Progenitor cell of endocrine pancreas (in vitro differentiated cells): ENCODE measurements at regions not wholly inside any gene's neighbourhood (a gene's known extent, or its start where the extent isn't known, plus 50 kb on each side); places are given as distances from the start of the nearest gene placed in this dataset.

Source experiments
- DNase-seq: peaks from one replicate; pipeline ENCODE4 v3.0.0; 2021; ENCODE audit warnings: low spot score; ENCODE audit not compliant: unreplicated experiment
- H3K27ac Mint-ChIP-seq: 2 replicates; pipeline ENCODE4 v1.8.0; 2021; ENCODE audit warnings: mild to moderate bottlenecking, moderate library complexity, mixed read lengths
- H3K27me3 Mint-ChIP-seq: 2 replicates; pipeline ENCODE4 v1.8.0; 2021; ENCODE audit warnings: mixed read lengths
- H3K36me3 Mint-ChIP-seq: 2 replicates; pipeline ENCODE4 v1.8.0; 2022; ENCODE audit warnings: mixed read lengths; ENCODE audit not compliant: insufficient read depth
- H3K4me1 Mint-ChIP-seq: 2 replicates; pipeline ENCODE4 v1.8.0; 2021; ENCODE audit warnings: low read depth, mixed read lengths
- H3K4me3 Mint-ChIP-seq: 2 replicates; pipeline ENCODE4 v1.8.0; 2021; ENCODE audit warnings: low read depth, mild to moderate bottlenecking, moderate library complexity, mixed read lengths
- H3K9me3 Mint-ChIP-seq: 2 replicates; pipeline ENCODE4 v1.8.0; 2021; ENCODE audit warnings: low read depth, mixed read lengths
- TF ChIP-seq, protein P1 (sequence below): fragments of 200-600 bp; sonication (generic); IDR thresholded peaks from one replicate; pipeline ENCODE4 v1.5.0; 2021; ENCODE audit warnings: antibody characterized with exemption, mild to moderate bottlenecking; ENCODE audit not compliant: unreplicated experiment

DNA sequence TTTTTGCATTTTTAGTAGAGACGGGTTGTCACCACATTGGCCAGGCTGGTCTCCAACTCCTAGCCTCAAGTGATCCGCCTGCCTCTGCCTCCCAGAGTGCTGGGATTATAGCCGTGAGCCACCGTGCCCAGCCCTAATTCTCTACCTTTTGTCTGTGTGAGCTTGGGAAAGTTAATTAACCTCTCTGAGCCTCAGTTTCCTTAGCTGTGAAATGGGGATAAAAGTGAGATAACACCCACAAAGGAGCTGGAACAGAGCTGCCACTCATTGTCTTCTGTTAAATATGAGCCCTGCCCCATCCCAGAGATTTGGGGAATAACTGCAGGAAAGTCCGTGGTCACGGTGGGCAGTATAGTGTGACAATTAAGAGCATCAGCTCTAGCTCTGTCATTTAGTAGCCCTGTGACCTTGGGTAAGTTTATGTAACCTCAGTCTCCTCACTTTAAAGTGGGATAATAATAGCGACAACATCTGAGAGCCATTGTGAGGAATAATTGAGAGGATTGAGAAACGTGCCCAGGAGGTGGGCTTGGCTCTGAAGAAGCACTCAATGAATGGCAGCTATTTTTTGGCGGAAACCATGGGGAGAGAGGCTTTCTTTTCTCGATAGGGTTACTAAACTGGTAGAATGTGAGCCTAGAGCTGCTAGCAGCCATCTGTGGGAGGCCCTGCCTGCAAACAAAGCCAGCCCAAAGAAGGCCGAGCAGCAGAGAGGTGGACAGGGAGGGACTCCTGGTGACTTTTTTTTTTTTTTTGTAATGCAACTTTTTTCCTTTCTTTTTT is 60.8 kb upstream of the MED13L start:
- Mint-ChIP-seq H3K36me3 (no peaks in the 10 kb centered on the region), H3K4me1 (no peaks in the 10 kb centered on the region), H3K27ac (peak overlapping the region; percentile 11), H3K4me3 (no peak overlapping the region), H3K9me3 (peaks cover 10% of the 10 kb centered on the region), H3K27me3 (no peaks in the 10 kb centered on the region)
- DNase-seq: no peak
- TF ChIP-seq, protein P1, sequence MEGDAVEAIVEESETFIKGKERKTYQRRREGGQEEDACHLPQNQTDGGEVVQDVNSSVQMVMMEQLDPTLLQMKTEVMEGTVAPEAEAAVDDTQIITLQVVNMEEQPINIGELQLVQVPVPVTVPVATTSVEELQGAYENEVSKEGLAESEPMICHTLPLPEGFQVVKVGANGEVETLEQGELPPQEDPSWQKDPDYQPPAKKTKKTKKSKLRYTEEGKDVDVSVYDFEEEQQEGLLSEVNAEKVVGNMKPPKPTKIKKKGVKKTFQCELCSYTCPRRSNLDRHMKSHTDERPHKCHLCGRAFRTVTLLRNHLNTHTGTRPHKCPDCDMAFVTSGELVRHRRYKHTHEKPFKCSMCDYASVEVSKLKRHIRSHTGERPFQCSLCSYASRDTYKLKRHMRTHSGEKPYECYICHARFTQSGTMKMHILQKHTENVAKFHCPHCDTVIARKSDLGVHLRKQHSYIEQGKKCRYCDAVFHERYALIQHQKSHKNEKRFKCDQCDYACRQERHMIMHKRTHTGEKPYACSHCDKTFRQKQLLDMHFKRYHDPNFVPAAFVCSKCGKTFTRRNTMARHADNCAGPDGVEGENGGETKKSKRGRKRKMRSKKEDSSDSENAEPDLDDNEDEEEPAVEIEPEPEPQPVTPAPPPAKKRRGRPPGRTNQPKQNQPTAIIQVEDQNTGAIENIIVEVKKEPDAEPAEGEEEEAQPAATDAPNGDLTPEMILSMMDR: no peak

DNA sequence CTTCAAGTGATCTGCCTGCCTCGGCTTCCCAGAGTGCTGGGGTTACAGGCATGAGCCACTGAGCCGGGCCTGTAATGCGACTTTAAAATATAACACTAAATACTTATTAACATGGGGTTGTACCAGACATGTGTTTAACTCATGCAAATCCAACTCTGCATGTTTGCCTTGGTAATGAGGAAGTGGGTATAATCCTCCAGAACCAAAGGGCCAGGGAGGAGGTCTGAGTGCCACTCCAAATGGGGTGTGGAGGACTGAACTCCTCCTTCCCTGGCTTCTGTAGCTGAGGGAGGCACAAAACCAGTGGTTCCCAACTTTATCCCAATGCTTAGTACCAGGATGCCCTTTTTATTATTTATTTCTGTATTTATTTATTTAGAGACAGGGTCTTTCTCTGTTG is 61.6 kb upstream of the MED13L start:
- DNase-seq: no peak
- no peak overlapping the region for H3K27ac Mint-ChIP-seq

DNA sequence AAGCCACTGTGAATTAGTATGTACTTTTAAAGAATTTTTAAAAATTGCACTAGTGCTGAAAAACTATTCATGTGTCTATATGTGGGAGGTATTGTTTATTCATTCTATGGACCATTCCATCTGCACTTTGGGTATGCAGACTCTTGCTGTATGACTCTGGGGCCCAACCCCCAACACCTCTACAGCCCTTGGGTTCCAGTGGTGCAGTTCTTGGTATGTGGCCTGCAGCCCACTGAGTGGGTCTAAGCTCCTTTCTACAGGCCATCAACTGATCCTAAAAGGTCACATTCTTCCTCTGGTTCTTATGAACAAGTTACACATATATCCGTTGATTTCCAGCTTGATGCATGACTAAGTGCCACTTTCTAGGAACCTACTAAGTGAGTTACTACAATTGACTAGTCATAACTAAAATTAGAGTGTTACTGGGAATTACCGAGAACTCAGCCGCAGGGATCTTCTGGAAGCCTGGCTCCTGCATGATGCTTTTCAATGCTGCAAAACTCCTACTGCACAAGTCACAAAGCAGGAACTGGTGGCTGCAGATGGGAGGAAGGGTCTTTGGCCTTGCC is 62.4 kb upstream of the MED13L start:
- DNase-seq: no peak
- H3K27me3 Mint-ChIP-seq: no peaks in the 10 kb centered on the region
- TF ChIP-seq, protein P1: no peak
- no peak overlapping the region for H3K4me3 Mint-ChIP-seq
- H3K4me1 Mint-ChIP-seq: no peaks in the 10 kb centered on the region
- no peak overlapping the region for H3K27ac Mint-ChIP-seq
- H3K36me3 Mint-ChIP-seq: no peaks in the 10 kb centered on the region
- H3K9me3 Mint-ChIP-seq: peaks cover 13% of the 10 kb centered on the region

More for the DNA sequence above, 61.6 kb upstream of the MED13L start:
- Mint-ChIP-seq H3K9me3 (peaks cover 13% of the 10 kb centered on the region), H3K27me3 (no peaks in the 10 kb centered on the region), H3K4me3 (no peak overlapping the region), H3K36me3 (no peaks in the 10 kb centered on the region), H3K4me1 (no peaks in the 10 kb centered on the region)
- TF ChIP-seq, protein P1: no peak

DNA sequence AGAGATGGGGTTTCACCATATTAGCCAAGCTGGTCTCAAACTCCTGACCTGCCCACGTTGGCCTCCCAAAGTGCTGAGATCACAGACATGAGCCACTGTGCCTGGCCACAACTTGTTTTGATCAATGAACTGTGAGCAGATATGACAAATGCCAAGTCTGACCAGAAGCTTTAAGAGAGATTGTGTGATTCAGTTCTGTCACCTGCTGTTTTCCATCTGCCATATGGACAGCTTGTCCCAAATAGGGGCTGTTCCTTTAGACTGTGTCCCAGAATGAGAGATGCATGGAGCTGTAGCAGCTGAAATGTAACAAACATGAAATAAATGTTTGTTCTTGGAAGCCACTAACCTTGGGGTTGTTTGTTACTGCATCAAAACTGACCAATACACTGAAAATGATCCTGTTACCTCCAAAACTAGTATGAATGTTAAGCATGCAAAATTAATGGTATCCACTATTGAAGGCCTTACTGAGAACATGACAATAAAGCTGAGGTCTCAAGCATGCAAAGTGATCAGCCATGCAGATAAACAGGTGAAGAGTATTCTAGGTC is 65.9 kb upstream of the MED13L start:
- no peak for DNase-seq
- no peaks in the 10 kb centered on the region for H3K36me3 Mint-ChIP-seq
- H3K4me1 Mint-ChIP-seq: peaks cover 10% of the 10 kb centered on the region
- TF ChIP-seq, protein P1: no peak
- H3K27ac Mint-ChIP-seq: peak overlapping the region; percentile 78
- no peaks in the 10 kb centered on the region for H3K27me3 Mint-ChIP-seq
- peaks cover 13% of the 10 kb centered on the region for H3K9me3 Mint-ChIP-seq
- H3K4me3 Mint-ChIP-seq: no peak overlapping the region

DNA sequence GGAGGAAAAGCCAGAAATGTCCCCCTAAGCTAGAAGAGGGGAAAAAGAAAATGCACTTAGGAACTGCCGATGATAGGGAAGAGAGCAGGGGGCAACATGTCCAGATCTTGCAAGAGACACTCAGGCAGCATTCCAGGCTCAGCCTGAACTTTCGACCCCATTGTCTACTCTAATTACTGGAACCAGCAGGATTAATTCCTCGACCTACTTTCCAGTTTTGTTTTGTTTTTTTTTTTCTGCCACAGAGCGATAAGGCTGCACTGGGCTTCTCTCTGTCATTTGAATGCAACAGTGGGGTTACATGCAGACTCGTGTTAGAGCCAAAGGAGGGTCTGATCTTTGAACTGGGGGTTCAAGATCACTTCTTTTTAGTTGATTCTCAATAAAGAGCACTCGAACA is 68.7 kb upstream of the MED13L start:
- DNase-seq: no peak
- Mint-ChIP-seq H3K36me3 (no peaks in the 10 kb centered on the region), H3K4me3 (no peak overlapping the region), H3K4me1 (peaks cover 25% of the 10 kb centered on the region), H3K9me3 (peaks cover 13% of the 10 kb centered on the region), H3K27ac (peak overlapping the region; percentile 39), H3K27me3 (no peaks in the 10 kb centered on the region)
- TF ChIP-seq, protein P1: no peak
